Glutamatergic neuron (in vitro differentiated cells): ENCODE measurements at regions not wholly inside any gene's neighbourhood (a gene's known extent, or its start where the extent isn't known, plus 50 kb on each side); places are given as distances from the start of the nearest gene placed in this dataset.

Experiments
- DNase-seq: peaks from one replicate; pipeline ENCODE4 v3.0.0; 2022
- H3K27ac Mint-ChIP-seq: one replicate; pipeline ENCODE4 v1.8.0; 2020; ENCODE audit warnings: mild to moderate bottlenecking, mixed read lengths, inconsistent platforms; ENCODE audit not compliant: unreplicated experiment
- H3K27me3 Mint-ChIP-seq: one replicate; pipeline ENCODE4 v1.8.0; 2020; ENCODE audit warnings: mild to moderate bottlenecking, moderate library complexity, mixed read lengths, inconsistent platforms; ENCODE audit not compliant: unreplicated experiment
- H3K36me3 Mint-ChIP-seq: one replicate; pipeline ENCODE4 v1.8.0; 2020; ENCODE audit warnings: mild to moderate bottlenecking, mixed read lengths, inconsistent platforms; ENCODE audit not compliant: unreplicated experiment
- H3K4me1 Mint-ChIP-seq: one replicate; pipeline ENCODE4 v1.8.0; 2020; ENCODE audit warnings: mild to moderate bottlenecking, low read depth, mixed read lengths, inconsistent platforms; ENCODE audit not compliant: unreplicated experiment
- H3K4me3 Mint-ChIP-seq: one replicate; pipeline ENCODE4 v1.8.0; 2020; ENCODE audit warnings: mild to moderate bottlenecking, mixed read lengths, inconsistent platforms; ENCODE audit not compliant: unreplicated experiment
- H3K9me3 Mint-ChIP-seq: one replicate; pipeline ENCODE4 v1.8.0; 2020; ENCODE audit warnings: mild to moderate bottlenecking, moderate library complexity, mixed read lengths, inconsistent platforms; ENCODE audit not compliant: unreplicated experiment
- CTCF ChIP-seq: fragments of 200-600 bp; sonication (generic); IDR thresholded peaks from one replicate; pipeline ENCODE4 v1.5.0; 2021; ENCODE audit not compliant: partially characterized antibody, unreplicated experiment

DNA sequence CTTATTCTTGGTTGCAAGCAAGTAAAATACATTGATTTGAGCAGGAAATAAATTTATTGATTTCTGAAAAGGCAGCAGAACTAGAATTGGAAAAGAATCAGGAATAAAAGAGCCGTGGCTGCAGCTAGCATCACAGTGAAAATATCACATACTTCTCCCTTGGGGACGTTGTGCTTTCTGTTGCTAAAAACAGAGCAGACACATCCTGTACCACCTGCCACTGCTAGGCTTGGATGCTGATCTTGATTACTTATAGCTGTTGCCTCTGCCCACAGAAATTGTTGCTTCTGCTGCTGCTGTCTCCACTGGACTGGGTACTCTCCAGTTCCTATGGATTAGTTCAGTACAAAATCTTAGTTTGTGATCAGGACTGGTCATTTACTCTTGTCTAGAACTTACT lies 283.8 kb downstream of the C3orf38 start:
- Mint-ChIP-seq H3K4me1 (peaks cover 20% of the 10 kb centered on the region), H3K4me3 (peak overlapping the region; percentile 72), H3K36me3 (no peaks in the 10 kb centered on the region), H3K27me3 (peaks cover 2% of the 10 kb centered on the region), H3K9me3 (peaks cover 3% of the 10 kb centered on the region), H3K27ac (peak overlapping the region; percentile 91)
- DNase-seq, result peak; percentile 61
- TF ChIP-seq CTCF, result no peak

DNA sequence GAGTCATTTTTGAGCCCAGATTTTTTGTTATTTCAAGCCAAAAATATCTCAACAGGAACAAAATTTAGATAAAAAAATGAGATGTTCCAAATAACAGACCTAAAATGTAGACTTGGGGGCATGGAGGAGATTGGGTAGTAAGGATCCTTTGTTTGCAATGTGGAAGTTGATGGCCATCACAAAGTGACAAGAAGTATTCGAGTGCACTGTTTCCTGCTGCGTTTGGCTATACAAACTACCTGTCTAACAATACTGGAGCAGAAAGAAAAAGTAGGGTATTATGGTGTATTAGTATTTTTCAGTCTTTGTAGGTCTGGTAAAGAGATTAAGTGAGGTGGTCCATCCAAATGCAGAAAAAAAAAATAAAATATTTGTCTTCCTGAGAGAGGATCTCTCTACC lies 284.2 kb downstream of the C3orf38 start:
- peaks cover 3% of the 10 kb centered on the region for H3K36me3 Mint-ChIP-seq
- peaks cover 4% of the 10 kb centered on the region for H3K9me3 Mint-ChIP-seq
- H3K27ac Mint-ChIP-seq, result peak overlapping the region; percentile 91
- TF ChIP-seq CTCF, result no peak
- DNase-seq, result no peak
- H3K4me1 Mint-ChIP-seq, result peaks cover 20% of the 10 kb centered on the region
- H3K27me3 Mint-ChIP-seq, result peaks cover 2% of the 10 kb centered on the region
- peak overlapping the region; percentile 72 for H3K4me3 Mint-ChIP-seq

GRCh38 chr3:88440701-88441100 lies 290.9 kb downstream of the C3orf38 start:
- H3K4me1 Mint-ChIP-seq, result peaks cover 6% of the 10 kb centered on the region
- no peak overlapping the region for H3K4me3 Mint-ChIP-seq
- H3K36me3 Mint-ChIP-seq, result peaks cover 5% of the 10 kb centered on the region
- TF ChIP-seq CTCF, result no peak
- DNase-seq, result no peak
- H3K27me3 Mint-ChIP-seq, result no peaks in the 10 kb centered on the region
- peaks cover 2% of the 10 kb centered on the region for H3K9me3 Mint-ChIP-seq
- no peak overlapping the region for H3K27ac Mint-ChIP-seq

- Mint-ChIP-seq H3K4me1 (no peaks in the 10 kb centered on the region), H3K27me3 (no peaks in the 10 kb centered on the region), H3K4me3 (no peak overlapping the region), H3K9me3 (peaks cover 2% of the 10 kb centered on the region), H3K36me3 (peaks cover 5% of the 10 kb centered on the region), H3K27ac (no peak overlapping the region)
- no peak for TF ChIP-seq CTCF
- DNase-seq, result no peak
Measured at GRCh38 chr3:88443066-88443465, 293.3 kb downstream of the C3orf38 start.

DNA sequence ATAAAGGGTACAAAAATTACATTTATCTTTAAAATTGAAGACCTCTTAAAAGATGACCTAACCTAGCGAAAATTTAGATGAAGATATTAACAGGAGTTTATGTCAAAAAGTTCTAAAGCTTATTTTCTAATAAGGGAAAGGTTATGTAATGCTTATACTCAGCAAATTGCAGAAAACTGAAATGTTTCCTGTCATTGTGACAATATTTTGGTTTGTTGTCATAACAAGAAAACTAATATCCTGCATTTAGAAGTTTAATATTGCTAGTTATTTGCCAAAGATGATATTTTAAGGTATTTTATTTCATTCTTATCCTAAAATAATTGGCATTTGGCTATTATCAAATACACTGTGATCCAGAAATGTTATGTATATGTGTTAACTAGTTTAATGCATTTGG lies 294.5 kb downstream of the C3orf38 start:
- no peaks in the 10 kb centered on the region for H3K27me3 Mint-ChIP-seq
- H3K4me3 Mint-ChIP-seq, result no peak overlapping the region
- no peaks in the 10 kb centered on the region for H3K36me3 Mint-ChIP-seq
- no peaks in the 10 kb centered on the region for H3K9me3 Mint-ChIP-seq
- no peak overlapping the region for H3K27ac Mint-ChIP-seq
- no peak for DNase-seq
- H3K4me1 Mint-ChIP-seq, result no peaks in the 10 kb centered on the region
- no peak for TF ChIP-seq CTCF
